Activated T-helper 2 cell treated with anti-CD3 and anti-CD28 coated beads, Interferon-gamma antibody, Interleukin-2, Interleukin-4, amounts not matched to agents 10 μg/mL and 5 μg/mL and 100 μg/mL, durations not matched to agents 14 hours and 24 hours and 36 hours (primary cell): ENCODE measurements at regions not wholly inside any gene's neighbourhood (a gene's known extent, or its start where the extent isn't known, plus 50 kb on each side); places are given as distances from the start of the nearest gene placed in this dataset.

Experiments used
- DNase-seq: peaks from one replicate; pipeline ENCODE4 v3.0.0; 2021; ENCODE audit warnings: low spot score
- H3K27ac Mint-ChIP-seq: one replicate; pipeline ENCODE4 v1.8.0; 2021; ENCODE audit warnings: mixed read lengths
- H3K27me3 Mint-ChIP-seq: one replicate; pipeline ENCODE4 v1.8.0; 2021; ENCODE audit warnings: low read depth, mixed read lengths
- H3K36me3 Mint-ChIP-seq: one replicate; pipeline ENCODE4 v1.8.0; 2021; ENCODE audit warnings: low read depth, mixed read lengths
- H3K4me1 Mint-ChIP-seq: one replicate; pipeline ENCODE4 v1.8.0; 2021; ENCODE audit warnings: low read depth, mixed read lengths
- H3K4me3 Mint-ChIP-seq: one replicate; pipeline ENCODE4 v1.8.0; 2021; ENCODE audit warnings: low read depth, mild to moderate bottlenecking, moderate library complexity, mixed read lengths
- H3K9me3 Mint-ChIP-seq: one replicate; pipeline ENCODE4 v1.8.0; 2021; ENCODE audit warnings: mixed read lengths
- intact Hi-C: fragments of 100-400 bp; cut with micrococcal nuclease; formaldehyde crosslinking; loops from one replicate; pipeline ENCODE4 v1.15.1; 2023

DNA sequence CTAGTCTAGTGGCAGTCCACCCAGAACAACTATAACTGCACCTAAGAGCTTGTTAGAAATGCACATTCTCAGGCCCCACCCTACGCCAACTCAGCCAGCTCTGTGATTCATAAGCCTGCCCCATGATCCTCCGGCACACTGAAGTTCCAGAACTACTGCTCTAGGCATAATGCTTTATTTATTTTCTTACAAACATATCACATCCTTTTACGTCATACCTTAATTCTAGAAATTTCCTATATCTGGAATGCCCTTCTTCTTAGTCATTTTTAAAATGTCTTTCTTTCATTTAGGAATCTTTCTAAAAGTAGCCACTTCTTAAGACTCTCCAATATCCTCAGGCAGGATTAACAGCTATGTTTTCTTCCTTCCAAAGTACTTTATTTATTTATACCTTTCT, 480.1 kb downstream of the INHBA start:
- Mint-ChIP-seq H3K4me1 (no peaks in the 10 kb centered on the region), H3K36me3 (no peaks in the 10 kb centered on the region), H3K27me3 (no peaks in the 10 kb centered on the region), H3K9me3 (peaks cover 8% of the 10 kb centered on the region), H3K27ac (no peak overlapping the region), H3K4me3 (no peak overlapping the region)
- intact Hi-C loops: no loop called here
- no peak for DNase-seq

DNA sequence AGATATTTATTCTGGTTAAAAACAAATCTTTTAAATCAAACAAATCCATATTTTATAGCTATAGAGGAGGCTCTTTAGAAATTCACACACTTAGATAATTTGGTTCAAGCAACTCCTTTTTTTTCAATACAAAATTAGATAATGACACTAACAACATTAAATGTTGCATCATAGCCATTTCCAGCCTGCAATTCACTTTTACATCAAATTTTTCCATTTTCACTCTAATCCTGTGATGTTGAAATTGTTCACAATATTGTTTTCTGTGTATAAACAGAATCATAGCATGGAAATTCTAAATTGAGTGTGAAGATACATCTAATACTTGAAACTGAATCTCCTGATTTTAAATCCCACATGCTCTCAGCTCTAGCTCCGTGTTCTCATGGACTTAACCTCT, 482.6 kb downstream of the INHBA start:
- H3K27me3 Mint-ChIP-seq: no peaks in the 10 kb centered on the region
- no peak overlapping the region for H3K4me3 Mint-ChIP-seq
- no peaks in the 10 kb centered on the region for H3K4me1 Mint-ChIP-seq
- intact Hi-C loops: no loop called here
- H3K27ac Mint-ChIP-seq: no peak overlapping the region
- H3K36me3 Mint-ChIP-seq: no peaks in the 10 kb centered on the region
- H3K9me3 Mint-ChIP-seq: peaks cover 8% of the 10 kb centered on the region
- no peak for DNase-seq

DNA sequence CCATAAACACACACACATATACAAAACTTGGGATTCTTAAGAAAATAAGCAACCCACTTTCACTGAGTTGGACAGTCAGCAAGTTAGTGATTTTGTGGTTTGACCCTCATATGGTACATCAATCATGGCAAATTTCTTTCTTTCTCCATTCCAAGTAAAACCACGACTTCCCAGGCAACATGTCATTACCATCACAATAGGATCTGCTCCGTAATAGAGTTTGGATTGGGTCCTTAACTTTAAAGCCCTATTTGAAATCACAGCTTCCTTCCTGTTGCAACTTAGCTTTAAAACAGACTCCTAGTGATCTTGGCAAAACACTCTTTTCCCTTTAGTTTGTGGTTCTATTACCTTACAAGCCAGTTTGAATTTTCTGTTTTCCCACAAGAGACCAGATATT, 483.6 kb downstream of the INHBA start:
- Mint-ChIP-seq H3K9me3 (peaks cover 8% of the 10 kb centered on the region), H3K27me3 (no peaks in the 10 kb centered on the region), H3K4me1 (no peaks in the 10 kb centered on the region), H3K27ac (no peak overlapping the region), H3K36me3 (no peaks in the 10 kb centered on the region), H3K4me3 (no peak overlapping the region)
- DNase-seq: no peak
- intact Hi-C loops: no loop called here

DNA sequence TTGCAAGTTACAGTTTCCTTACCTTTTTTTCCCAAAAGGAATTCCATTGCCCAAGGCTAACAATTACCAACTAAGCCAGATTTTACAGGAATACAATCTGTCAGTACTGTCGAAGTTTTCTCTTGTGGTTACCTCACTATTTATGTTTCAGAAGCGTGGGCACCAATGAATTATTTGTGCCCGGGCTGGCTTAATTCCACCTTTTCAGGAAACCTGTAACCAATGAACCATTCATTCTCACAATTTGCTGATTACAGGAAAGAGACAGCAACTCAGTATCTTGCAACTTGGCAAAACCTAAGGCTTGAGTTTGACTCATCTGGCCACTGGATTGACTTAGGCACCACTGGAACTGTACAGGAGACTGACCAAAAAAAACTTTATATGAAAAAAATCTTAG, 485.6 kb downstream of the INHBA start:
- H3K4me1 Mint-ChIP-seq: no peaks in the 10 kb centered on the region
- no peak overlapping the region for H3K4me3 Mint-ChIP-seq
- H3K36me3 Mint-ChIP-seq: no peaks in the 10 kb centered on the region
- no peak overlapping the region for H3K27ac Mint-ChIP-seq
- intact Hi-C loops: no loop called here
- no peak for DNase-seq
- H3K27me3 Mint-ChIP-seq: no peaks in the 10 kb centered on the region
- peaks cover 3% of the 10 kb centered on the region for H3K9me3 Mint-ChIP-seq

DNA sequence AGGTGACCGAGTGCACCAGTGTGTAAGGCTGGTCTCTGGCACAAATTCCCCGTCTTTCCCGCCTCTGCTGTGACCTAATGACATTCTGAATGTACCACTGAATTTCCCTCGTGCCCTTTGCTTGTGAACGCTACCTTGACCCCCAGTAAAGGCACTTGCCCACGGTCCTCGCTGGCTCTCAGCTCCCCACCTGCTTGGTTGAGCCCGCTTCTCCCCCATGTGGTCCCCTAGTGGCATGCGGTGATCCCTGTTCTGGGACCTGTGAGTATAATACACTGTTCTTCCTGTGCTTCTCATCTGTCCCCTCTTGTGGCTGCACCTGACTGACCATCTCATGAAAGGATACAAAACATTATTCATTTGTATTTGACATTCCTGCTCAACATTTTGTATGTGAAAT, 495.7 kb downstream of the INHBA start:
- no peaks in the 10 kb centered on the region for H3K27me3 Mint-ChIP-seq
- no peaks in the 10 kb centered on the region for H3K36me3 Mint-ChIP-seq
- H3K9me3 Mint-ChIP-seq: peaks cover 6% of the 10 kb centered on the region
- H3K27ac Mint-ChIP-seq: no peak overlapping the region
- DNase-seq: no peak
- intact Hi-C loops: no loop called here
- no peak overlapping the region for H3K4me3 Mint-ChIP-seq
- H3K4me1 Mint-ChIP-seq: no peaks in the 10 kb centered on the region

DNA sequence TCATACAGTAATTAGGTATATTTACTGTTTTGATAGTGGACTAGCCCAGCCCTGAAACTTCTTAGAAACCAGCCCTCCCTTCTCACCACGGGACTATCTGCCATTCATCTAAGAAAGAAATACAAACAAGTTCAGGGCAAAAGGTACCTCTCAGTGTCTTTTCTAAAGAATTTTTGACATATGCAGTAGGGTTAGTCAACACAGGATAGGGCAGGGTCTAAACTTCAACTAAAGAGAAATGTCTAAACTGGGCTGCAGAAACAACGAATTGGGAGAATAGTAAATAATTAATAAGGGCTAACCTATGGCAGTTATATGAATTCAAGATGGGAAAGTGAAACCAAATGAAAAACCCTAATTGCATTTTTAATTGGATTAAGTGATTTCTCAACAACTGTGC, 496.6 kb downstream of the INHBA start:
- Mint-ChIP-seq H3K27ac (no peak overlapping the region), H3K36me3 (no peaks in the 10 kb centered on the region), H3K4me1 (no peaks in the 10 kb centered on the region), H3K9me3 (peaks cover 6% of the 10 kb centered on the region), H3K4me3 (no peak overlapping the region), H3K27me3 (no peaks in the 10 kb centered on the region)
- DNase-seq: no peak
- intact Hi-C loops: no loop called here

DNA sequence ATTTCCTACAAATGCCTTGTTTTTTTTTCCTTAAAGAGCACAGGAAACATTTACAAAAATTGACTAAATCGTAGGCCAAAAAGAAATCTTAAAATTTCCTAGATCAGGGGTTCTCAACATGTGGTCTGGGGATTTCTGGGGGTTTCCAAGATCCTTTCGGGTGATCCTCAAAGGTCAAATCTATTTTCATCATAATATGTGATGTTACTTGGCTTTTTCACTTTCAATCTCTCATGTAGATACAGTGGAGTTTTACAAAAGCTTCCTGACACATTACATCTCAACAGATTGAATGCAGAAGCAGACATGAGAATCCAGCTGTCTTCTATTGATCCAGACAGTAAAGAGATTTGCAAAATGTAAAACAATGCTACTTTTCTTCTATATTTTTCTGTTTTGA, 497.3 kb downstream of the INHBA start:
- intact Hi-C loops: no loop called here
- Mint-ChIP-seq H3K9me3 (peaks cover 6% of the 10 kb centered on the region), H3K4me3 (no peak overlapping the region), H3K27ac (no peak overlapping the region), H3K27me3 (no peaks in the 10 kb centered on the region), H3K4me1 (no peaks in the 10 kb centered on the region), H3K36me3 (no peaks in the 10 kb centered on the region)
- DNase-seq: no peak

DNA sequence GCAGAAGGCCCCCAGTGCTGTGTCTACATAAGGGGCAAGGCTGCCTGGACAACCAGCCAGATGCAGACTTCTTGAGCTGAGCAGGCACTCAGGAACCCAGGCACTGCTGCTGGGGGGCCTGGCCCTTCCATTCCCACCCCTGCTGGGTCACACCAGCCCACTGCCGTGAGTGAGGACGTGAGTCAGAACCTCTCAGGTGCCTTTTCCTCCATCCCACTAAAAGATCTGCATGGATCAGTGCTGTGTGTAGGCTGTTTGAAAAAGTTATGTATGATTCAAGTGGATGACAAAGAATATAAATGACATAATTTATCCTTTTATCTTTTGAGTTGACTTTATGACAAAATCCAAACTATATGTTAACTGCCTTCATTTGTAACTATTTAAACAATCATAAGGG, 499.3 kb downstream of the INHBA start:
- Mint-ChIP-seq H3K27ac (no peak overlapping the region), H3K27me3 (no peaks in the 10 kb centered on the region), H3K36me3 (no peaks in the 10 kb centered on the region), H3K9me3 (peaks cover 6% of the 10 kb centered on the region), H3K4me1 (no peaks in the 10 kb centered on the region), H3K4me3 (no peak overlapping the region)
- intact Hi-C loops: no loop called here
- no peak for DNase-seq

DNA sequence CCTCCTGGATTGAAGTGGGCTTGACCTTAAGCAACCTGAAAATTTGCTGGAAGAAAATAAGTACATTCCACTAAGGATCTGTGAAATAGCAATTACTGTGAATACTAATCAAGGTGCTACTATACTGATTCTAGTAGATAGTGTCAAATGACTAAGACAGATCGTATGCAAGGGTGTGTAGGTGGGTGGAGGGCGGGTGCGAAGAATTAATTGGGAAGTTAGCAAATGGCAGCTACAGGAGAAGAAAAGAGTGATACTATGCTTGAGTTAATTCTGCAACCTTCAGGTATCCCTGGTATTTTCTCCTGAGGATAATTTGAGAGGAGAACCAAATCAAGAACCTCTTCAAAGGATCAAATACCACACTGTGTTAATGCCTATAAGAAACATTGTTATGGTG, 501.9 kb downstream of the INHBA start:
- H3K36me3 Mint-ChIP-seq: no peaks in the 10 kb centered on the region
- no peaks in the 10 kb centered on the region for H3K27me3 Mint-ChIP-seq
- H3K4me3 Mint-ChIP-seq: no peak overlapping the region
- DNase-seq: no peak
- intact Hi-C loops: no loop called here
- H3K4me1 Mint-ChIP-seq: no peaks in the 10 kb centered on the region
- no peak overlapping the region for H3K27ac Mint-ChIP-seq
- no peaks in the 10 kb centered on the region for H3K9me3 Mint-ChIP-seq

DNA sequence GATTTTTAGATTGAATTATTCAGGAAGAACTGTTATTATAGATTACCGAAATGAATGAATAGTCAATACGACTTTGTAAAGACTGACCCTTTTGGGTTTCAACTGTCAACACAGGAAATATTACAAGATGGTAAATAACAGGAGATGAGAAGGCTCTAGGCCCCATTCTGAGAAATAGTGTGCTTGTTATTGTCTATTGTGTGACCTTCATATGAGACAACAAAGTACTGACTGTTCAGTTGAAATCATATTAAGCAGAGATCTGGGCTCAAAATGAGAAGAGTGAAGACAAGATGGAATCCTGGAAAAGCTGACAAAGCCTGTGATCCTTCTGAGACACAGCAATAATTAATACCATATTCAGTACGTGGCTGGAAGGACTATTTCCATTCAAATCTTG, 503.8 kb downstream of the INHBA start:
- Mint-ChIP-seq H3K36me3 (no peaks in the 10 kb centered on the region), H3K27me3 (no peaks in the 10 kb centered on the region), H3K27ac (no peak overlapping the region), H3K9me3 (no peaks in the 10 kb centered on the region), H3K4me3 (no peak overlapping the region), H3K4me1 (no peaks in the 10 kb centered on the region)
- no peak for DNase-seq
- intact Hi-C loops: loop anchor here (10.0 kb wide), 1 partner anchor 64 kb away; no protein-coding TSS in a partner anchor

DNA sequence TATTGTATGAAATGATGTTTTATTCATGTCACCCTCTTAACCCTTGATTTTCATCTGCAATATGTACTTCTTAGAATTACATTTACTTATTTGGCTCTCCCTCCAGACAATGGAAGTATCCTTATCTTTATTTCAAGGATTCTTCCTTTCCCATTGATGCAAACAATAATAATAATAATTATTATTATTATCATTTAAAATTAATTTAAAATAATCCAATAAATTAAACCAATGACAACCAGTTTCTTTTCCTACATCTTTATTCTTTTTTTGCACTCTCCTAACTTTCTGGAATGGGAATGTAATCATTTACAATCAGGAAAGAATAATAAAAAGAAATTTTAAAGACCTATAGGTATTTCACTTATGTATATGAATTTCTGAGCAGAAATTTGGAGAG, 504.4 kb downstream of the INHBA start:
- no peaks in the 10 kb centered on the region for H3K4me1 Mint-ChIP-seq
- no peak for DNase-seq
- H3K36me3 Mint-ChIP-seq: no peaks in the 10 kb centered on the region
- intact Hi-C loops: loop anchor here (10.0 kb wide), 1 partner anchor 64 kb away; no protein-coding TSS in a partner anchor
- H3K27me3 Mint-ChIP-seq: no peaks in the 10 kb centered on the region
- H3K4me3 Mint-ChIP-seq: no peak overlapping the region
- no peaks in the 10 kb centered on the region for H3K9me3 Mint-ChIP-seq
- no peak overlapping the region for H3K27ac Mint-ChIP-seq

DNA sequence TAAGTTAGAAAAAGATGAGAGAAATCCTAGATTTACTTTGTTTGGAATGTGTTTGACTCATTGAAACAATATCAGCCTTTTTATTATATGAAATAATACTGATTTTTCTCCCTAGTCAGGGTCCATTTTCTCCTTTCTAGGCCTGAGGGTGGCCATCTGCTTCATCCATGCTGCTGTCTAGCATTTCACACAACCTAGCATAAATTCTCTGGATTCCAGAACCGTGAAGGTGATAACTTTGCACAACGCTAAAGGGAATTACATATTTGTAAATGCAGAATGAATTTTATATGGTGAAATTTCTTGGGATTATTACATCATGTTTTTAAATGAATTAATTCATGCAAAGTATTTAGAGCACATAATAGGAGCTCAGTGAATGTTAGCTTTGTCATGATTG, 505.1 kb downstream of the INHBA start:
- no peak overlapping the region for H3K4me3 Mint-ChIP-seq
- H3K27me3 Mint-ChIP-seq: no peaks in the 10 kb centered on the region
- H3K9me3 Mint-ChIP-seq: no peaks in the 10 kb centered on the region
- no peaks in the 10 kb centered on the region for H3K36me3 Mint-ChIP-seq
- no peaks in the 10 kb centered on the region for H3K4me1 Mint-ChIP-seq
- intact Hi-C loops: loop anchor here (10.0 kb wide), 1 partner anchor 63 kb away; no protein-coding TSS in a partner anchor
- no peak for DNase-seq
- H3K27ac Mint-ChIP-seq: no peak overlapping the region

DNA sequence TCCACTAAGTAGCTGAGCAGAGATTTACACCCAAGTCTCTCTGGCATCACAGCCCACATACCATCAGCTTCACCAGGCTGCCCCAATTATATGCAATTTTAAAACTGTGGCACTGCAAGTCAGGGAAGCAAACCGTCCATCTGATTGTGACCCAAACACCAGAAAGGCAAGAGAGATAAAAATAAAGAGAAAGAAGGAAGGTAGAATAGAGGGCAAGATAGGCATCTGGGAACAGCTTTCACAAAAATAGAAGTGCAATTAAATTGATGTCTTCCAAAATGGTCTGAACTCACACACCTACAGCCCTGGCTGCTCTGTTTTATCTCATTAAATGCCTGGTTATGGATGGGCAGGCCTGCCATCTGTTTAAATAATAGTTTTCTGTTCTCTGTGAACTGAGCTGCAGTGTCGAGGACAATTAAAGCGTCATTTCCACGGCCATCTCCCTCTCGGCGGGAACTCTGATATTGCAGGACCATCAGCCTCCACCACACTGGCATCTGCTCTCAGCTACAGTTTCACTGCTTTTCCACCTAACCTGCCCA, 509.1 kb downstream of the INHBA start:
- intact Hi-C loops: loop anchor here (10.0 kb wide), 1 partner anchor 59 kb away; no protein-coding TSS in a partner anchor
- no peaks in the 10 kb centered on the region for H3K27me3 Mint-ChIP-seq
- no peaks in the 10 kb centered on the region for H3K36me3 Mint-ChIP-seq
- H3K9me3 Mint-ChIP-seq: no peaks in the 10 kb centered on the region
- no peak for DNase-seq
- no peak overlapping the region for H3K27ac Mint-ChIP-seq
- H3K4me1 Mint-ChIP-seq: no peaks in the 10 kb centered on the region
- H3K4me3 Mint-ChIP-seq: no peak overlapping the region

DNA sequence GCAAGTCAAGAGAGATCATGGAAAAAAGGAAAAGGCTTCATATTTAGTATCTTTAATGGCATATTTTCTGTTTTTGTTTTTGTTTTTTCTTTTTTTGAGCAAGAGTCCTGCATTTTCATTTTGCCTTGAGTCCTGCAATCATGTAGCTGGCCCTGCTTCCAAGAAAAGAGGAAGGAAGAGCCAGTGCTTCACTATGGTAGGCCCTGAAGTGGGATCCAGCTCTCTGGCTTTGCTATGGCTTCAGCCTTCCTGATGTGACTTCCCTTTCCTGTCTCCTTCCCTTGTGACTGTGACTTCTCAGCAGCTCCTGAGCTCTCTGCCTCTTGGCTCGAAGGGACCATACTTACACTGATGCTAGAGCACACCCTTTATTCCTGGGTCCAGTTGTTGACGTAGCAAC, 512.3 kb downstream of the INHBA start:
- Mint-ChIP-seq H3K36me3 (no peaks in the 10 kb centered on the region), H3K4me1 (no peaks in the 10 kb centered on the region), H3K27ac (no peak overlapping the region), H3K27me3 (no peaks in the 10 kb centered on the region), H3K9me3 (peaks cover 9% of the 10 kb centered on the region), H3K4me3 (no peak overlapping the region)
- DNase-seq: no peak
- intact Hi-C loops: loop anchor here (10.0 kb wide), 1 partner anchor 56 kb away; no protein-coding TSS in a partner anchor
